Left ventricle myocardium inferior (tissue), 1 donor: ENCODE measurements at regions not wholly inside any gene's neighbourhood (a gene's known extent, or its start where the extent isn't known, plus 50 kb on each side); places are given as distances from the start of the nearest gene placed in this dataset.
"Not testable (repeated sequence)": the region's sequence is repeated elsewhere in the genome, so short reads cannot be mapped to it uniquely, and the experiment has no call there.

Experiments
- DNase-seq: peaks from one replicate; pipeline ENCODE4 v3.0.0-alpha.2; 2020
- H3K27ac ChIP-seq: fragments of 200-600 bp; replicated peaks from 2 replicates; pipeline ENCODE4 v1.8.0; 2021
- H3K27me3 ChIP-seq: fragments of 200-600 bp; 2 replicates; pipeline ENCODE4 v1.8.0; 2021; ENCODE audit warnings: low read depth
- H3K36me3 ChIP-seq: fragments of 200-600 bp; 2 replicates; pipeline ENCODE4 v1.8.0; 2021
- H3K4me1 ChIP-seq: fragments of 200-600 bp; 2 replicates; pipeline ENCODE4 v1.8.0; 2021
- H3K4me3 ChIP-seq: fragments of 200-600 bp; 2 replicates; pipeline ENCODE4 v1.8.0; 2021; ENCODE audit warnings: mild to moderate bottlenecking, moderate library complexity
- H3K9me3 ChIP-seq: fragments of 200-600 bp; replicated peaks from 2 replicates; pipeline ENCODE4 v1.8.0; 2021
- CTCF ChIP-seq: fragments of 200-600 bp; IDR thresholded peaks from 2 replicates; pipeline ENCODE4 v1.8.0; 2021; ENCODE audit warnings: antibody characterized with exemption, mild to moderate bottlenecking, borderline replicate concordance
- intact Hi-C: fragments of 100-400 bp; cut with micrococcal nuclease; formaldehyde crosslinking; loops from one replicate; pipeline ENCODE4 v1.11.0; 2022
- donor health status: DM: no; HTN: yes; CAD: no; lungs with severe emphysema.

GRCh38 chr15:25247407-25248038 lies 191.3 kb downstream of the UBE3A start:
- no peak for DNase-seq
- no peak overlapping the region for H3K27ac ChIP-seq
- intact Hi-C loops, result no loop called here
- no peaks in the 10 kb centered on the region for H3K27me3 ChIP-seq
- no peak overlapping the region for H3K4me3 ChIP-seq
- H3K9me3 ChIP-seq, result peaks cover 57% of the 10 kb centered on the region
- no peak for TF ChIP-seq CTCF
- H3K36me3 ChIP-seq, result no peaks in the 10 kb centered on the region
- H3K4me1 ChIP-seq, result no peaks in the 10 kb centered on the region

- DNase-seq, H3K4me3 ChIP-seq, H3K4me1 ChIP-seq, intact Hi-C loops, H3K27me3 ChIP-seq, H3K36me3 ChIP-seq, H3K27ac ChIP-seq: not testable (repeated sequence)
- H3K9me3 ChIP-seq, result peaks cover 54% of the 10 kb centered on the region
Observed at GRCh38 chr15:25248087-25248486, 190.7 kb downstream of the UBE3A start.

- H3K27ac ChIP-seq, result no peak overlapping the region
- no peak overlapping the region for H3K4me3 ChIP-seq
- peak; percentile 8 for DNase-seq
- intact Hi-C loops, result no loop called here
- no peaks in the 10 kb centered on the region for H3K4me1 ChIP-seq
- peaks cover 52% of the 10 kb centered on the region for H3K9me3 ChIP-seq
- H3K36me3 ChIP-seq, result no peaks in the 10 kb centered on the region
- TF ChIP-seq CTCF, result no peak
- no peaks in the 10 kb centered on the region for H3K27me3 ChIP-seq
Observed at GRCh38 chr15:25248583-25249235, 190.1 kb downstream of the UBE3A start.

- DNase-seq, result no peak
Observed at GRCh38 chr15:25249236-25250010, 189.4 kb downstream of the UBE3A start.

GRCh38 chr15:25250011-25250596 lies 188.7 kb downstream of the UBE3A start:
- peak; percentile 6 for DNase-seq
- Histone ChIP-seq H3K36me3 (no peaks in the 10 kb centered on the region), H3K4me3 (no peak overlapping the region), H3K4me1 (no peaks in the 10 kb centered on the region), H3K9me3 (peaks cover 55% of the 10 kb centered on the region), H3K27me3 (no peaks in the 10 kb centered on the region), H3K27ac (no peak overlapping the region)
- TF ChIP-seq CTCF, result no peak
- intact Hi-C loops, result no loop called here

More at GRCh38 chr15:25249236-25250010, 189.4 kb downstream of the UBE3A start:
- Histone ChIP-seq H3K27ac (no peak overlapping the region), H3K36me3 (no peaks in the 10 kb centered on the region), H3K4me3 (no peak overlapping the region), H3K9me3 (peaks cover 56% of the 10 kb centered on the region), H3K4me1 (no peaks in the 10 kb centered on the region), H3K27me3 (no peaks in the 10 kb centered on the region)
- intact Hi-C loops, result no loop called here
- no peak for TF ChIP-seq CTCF
